22Rv1 (cell line): ENCODE measurements at regions not wholly inside any gene's neighbourhood (a gene's known extent, or its start where the extent isn't known, plus 50 kb on each side); places are given as distances from the start of the nearest gene placed in this dataset.

ENCODE experiments used
- H3K27ac ChIP-seq: fragments of 450-650 bp; 2 replicates; pipeline ENCODE4 v1.5.1; 2017
- CTCF ChIP-seq: fragments of 450-650 bp; IDR thresholded peaks from 2 replicates; pipeline ENCODE4 v1.5.1; 2017; ENCODE audit warnings: mild to moderate bottlenecking
- ZFX ChIP-seq: fragments of 450-650 bp; IDR thresholded peaks from 2 replicates; pipeline ENCODE4 v1.6.1; 2017; ENCODE audit warnings: antibody characterized with exemption, borderline replicate concordance

GRCh38 chr2:224111576-224111975 is 72.5 kb upstream of the SERPINE2 start:
- TF ChIP-seq CTCF (no peak), ZFX (no peak)
- no peak overlapping the region for H3K27ac ChIP-seq

- TF ChIP-seq ZFX (no peak), CTCF (no peak)
These were observed 71.7 kb upstream of the SERPINE2 start for GRCh38 chr2:224110811-224111210.

GRCh38 chr2:224109751-224110150 is 70.7 kb upstream of the SERPINE2 start:
- no peak overlapping the region for H3K27ac ChIP-seq
- TF ChIP-seq CTCF (no peak), ZFX (no peak)

More at GRCh38 chr2:224110811-224111210, 71.7 kb upstream of the SERPINE2 start:
- H3K27ac ChIP-seq, result no peak overlapping the region

GRCh38 chr2:224106794-224107193 is 67.7 kb upstream of the SERPINE2 start:
- no peak overlapping the region for H3K27ac ChIP-seq
- TF ChIP-seq ZFX, result no peak
- no peak for TF ChIP-seq CTCF

- TF ChIP-seq CTCF (no peak), ZFX (no peak)
- H3K27ac ChIP-seq, result no peak overlapping the region
These were observed 65.7 kb upstream of the SERPINE2 start for GRCh38 chr2:224104668-224105386.

GRCh38 chr2:224103651-224104050 is 64.6 kb upstream of the SERPINE2 start:
- no peak for TF ChIP-seq ZFX
- no peak overlapping the region for H3K27ac ChIP-seq

- no peak overlapping the region for H3K27ac ChIP-seq
- TF ChIP-seq ZFX, result no peak
- no peak for TF ChIP-seq CTCF
These were observed 63.9 kb upstream of the SERPINE2 start for GRCh38 chr2:224102991-224103390.
